Urinary bladder (tissue), 3 donors: ENCODE measurements at regions not wholly inside any gene's neighbourhood (a gene's known extent, or its start where the extent isn't known, plus 50 kb on each side); places are given as distances from the start of the nearest gene placed in this dataset.
"Not testable (repeated sequence)": the region's sequence is repeated elsewhere in the genome, so short reads cannot be mapped to it uniquely, and the experiment has no call there.

Experiments used
- DNase-seq: peaks from one replicate; pipeline ENCODE4 v3.0.0-alpha.2; 2015; ENCODE audit errors: extremely low spot score
- H3K27ac ChIP-seq: one replicate; pipeline ENCODE4 v1.5.1; 2013; ENCODE audit warnings: low read depth, mild to moderate bottlenecking, moderate library complexity
- H3K36me3 ChIP-seq: one replicate; pipeline ENCODE4 v1.6.1; 2013; ENCODE audit warnings: mild to moderate bottlenecking, moderate library complexity; ENCODE audit not compliant: insufficient read depth
- H3K4me1 ChIP-seq: one replicate; pipeline ENCODE4 v1.6.1; 2013; ENCODE audit warnings: mild to moderate bottlenecking, moderate library complexity; ENCODE audit not compliant: insufficient read depth
- H3K4me3 ChIP-seq: one replicate; pipeline ENCODE4 v1.5.1; 2013; ENCODE audit warnings: low read depth, low read length
- WGBS: extraction: QIAGEN DNeasy Blood & Tissue Kit; methylation state at CpG from one replicate; pipeline ENCODE4 v1.1.7; 2013; 5-methylcytosine and 5-hydroxymethylcytosine counted together
- donor health status: healthy with polysubstance abuse.
- donor health status: healthy.

DNA sequence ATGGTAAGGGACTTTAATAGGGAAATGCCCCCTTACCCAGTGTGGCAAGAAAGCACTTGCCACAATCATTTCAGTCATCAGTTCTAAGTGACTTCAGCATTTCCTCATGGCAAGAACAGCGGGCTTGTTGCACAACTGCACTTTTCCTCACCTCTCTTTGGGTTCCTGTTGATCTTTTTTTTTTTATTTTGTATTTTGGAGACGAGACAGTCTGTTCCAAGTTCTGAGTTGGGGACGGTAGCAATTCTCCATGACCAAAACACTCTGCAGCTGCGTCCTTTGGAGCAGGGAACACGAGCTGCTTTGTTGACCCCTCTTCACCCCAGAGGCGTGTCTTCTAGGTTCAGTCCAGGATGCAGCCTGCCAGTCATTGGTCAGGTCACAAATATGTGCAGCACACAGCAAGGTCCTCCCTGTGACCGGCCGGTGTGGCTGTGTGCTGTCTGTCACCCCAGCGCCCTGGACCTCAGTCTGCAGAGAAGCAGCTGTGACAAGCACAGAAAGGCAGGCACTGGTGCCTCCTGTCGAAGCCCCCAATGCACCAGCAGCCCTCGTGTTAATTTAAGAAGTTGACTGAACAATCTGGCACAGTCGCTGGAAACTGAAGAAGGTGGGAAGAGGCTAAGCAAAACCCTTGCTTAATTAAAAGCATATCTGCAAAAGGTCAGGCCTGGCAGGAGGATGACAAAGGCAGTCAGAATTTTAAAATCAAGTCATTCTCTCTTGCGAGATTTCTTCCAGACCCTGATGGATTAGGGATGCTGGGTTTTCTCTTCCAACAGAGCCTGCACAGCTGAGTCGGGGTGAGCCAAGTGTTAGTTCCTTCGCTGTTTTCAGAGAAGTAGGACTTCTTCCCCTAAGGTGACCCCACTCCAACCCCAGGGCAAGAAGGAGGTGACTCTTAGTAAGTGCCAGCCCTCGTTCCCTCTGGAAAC lies 96.7 kb upstream of the COPS8 start:
- H3K4me3 ChIP-seq = no peak overlapping the region
- DNase-seq = no peak
- WGBS = 57% methylated on average over 16 of the region's 16 CpGs
- H3K36me3 ChIP-seq = no peaks in the 10 kb centered on the region
- peak overlapping the region; percentile 35 for H3K27ac ChIP-seq
- no peaks in the 10 kb centered on the region for H3K4me1 ChIP-seq

GRCh38 chr2:236990552-236990951 lies 95.1 kb upstream of the COPS8 start:
- WGBS = 58% methylated on average over 2 of the region's 2 CpGs
- H3K4me1 ChIP-seq = no peaks in the 10 kb centered on the region
- no peak for DNase-seq
- no peak overlapping the region for H3K27ac ChIP-seq
- no peaks in the 10 kb centered on the region for H3K36me3 ChIP-seq
- H3K4me3 ChIP-seq = no peak overlapping the region

GRCh38 chr2:236991874-236992273 lies 93.8 kb upstream of the COPS8 start:
- Histone ChIP-seq H3K27ac (no peak overlapping the region), H3K4me3 (no peak overlapping the region), H3K4me1 (no peaks in the 10 kb centered on the region), H3K36me3 (no peaks in the 10 kb centered on the region)
- WGBS = 93% methylated on average over 1 of the region's 1 CpG
- no peak for DNase-seq

DNA sequence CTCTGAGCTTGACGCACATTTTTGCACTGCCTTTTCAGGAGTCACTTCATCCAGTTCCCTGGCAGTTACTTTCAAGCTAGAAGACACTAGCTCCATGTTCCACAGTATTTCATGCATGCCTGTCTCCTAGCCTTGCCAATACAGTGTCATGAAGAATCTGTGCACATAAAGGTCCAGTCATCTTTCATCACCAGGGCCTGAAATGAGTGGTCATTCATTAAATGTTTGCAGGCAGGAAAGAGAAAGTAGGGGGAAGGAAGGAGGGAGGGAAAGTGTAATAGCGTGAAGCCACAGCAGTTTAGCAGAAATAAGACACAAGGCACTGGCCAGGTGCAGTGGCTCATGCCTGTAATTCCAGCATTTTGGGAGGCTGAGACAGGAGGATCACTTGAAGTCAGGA lies 92.4 kb upstream of the COPS8 start:
- Histone ChIP-seq H3K36me3 (no peaks in the 10 kb centered on the region), H3K27ac (no peak overlapping the region), H3K4me3 (no peak overlapping the region), H3K4me1 (no peaks in the 10 kb centered on the region)
- DNase-seq = no peak
- WGBS = 95% methylated on average over 2 of the region's 2 CpGs

DNA sequence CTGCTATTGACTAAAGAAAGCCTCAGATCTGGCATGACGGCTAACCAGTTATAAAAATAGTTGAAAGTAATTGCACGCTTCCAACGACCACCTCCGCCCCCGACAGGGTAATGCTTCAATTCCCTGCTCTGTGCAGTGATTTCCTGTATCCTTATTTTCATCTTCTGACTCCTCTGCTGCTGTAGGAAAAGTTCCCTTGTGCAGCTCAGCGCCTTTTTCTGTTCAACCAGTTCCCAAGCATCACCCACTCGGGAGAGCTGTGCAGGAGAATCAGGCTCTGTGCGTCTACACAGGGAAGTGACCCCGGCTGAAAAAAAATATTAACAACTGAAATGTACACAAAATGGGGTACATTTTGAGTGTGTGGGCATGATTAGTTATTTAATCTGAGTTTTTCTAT lies 91.3 kb upstream of the COPS8 start:
- Histone ChIP-seq H3K4me1 (peaks cover 2% of the 10 kb centered on the region), H3K4me3 (no peak overlapping the region), H3K36me3 (no peaks in the 10 kb centered on the region), H3K27ac (no peak overlapping the region)
- DNase-seq = no peak
- WGBS = 71% methylated on average over 9 of the region's 9 CpGs

DNA sequence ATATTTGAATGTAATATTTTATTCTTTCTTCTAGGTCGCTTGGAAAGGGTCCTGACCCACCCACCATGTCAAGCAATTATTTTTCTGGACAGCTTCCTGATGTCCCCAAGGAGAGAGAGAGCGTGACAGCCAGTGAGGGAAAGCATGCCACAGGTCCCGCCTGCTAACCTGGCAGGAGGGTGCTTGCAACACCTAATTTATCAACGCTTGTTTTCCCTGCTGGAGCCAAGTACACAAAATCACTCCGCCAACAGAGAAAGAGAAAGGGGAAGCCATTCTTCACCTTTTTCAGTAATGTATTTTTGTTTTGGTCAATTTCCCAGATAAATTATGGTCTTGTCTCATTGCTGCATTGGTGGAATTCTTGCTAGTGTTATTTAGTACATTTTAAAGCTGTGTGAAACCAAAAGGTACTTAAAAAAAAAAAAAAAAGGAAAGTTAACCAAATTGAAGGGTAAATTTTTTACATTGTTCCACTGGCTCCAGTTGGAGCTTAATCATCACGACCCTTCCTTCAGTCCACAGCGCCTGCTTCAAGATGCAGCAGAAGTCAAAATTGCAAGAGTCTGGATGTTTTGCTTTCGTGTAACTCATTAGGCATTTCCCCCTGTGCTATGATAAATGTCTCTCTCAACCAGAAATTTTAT lies 88.5 kb upstream of the COPS8 start:
- H3K4me3 ChIP-seq = no peak overlapping the region
- no peaks in the 10 kb centered on the region for H3K36me3 ChIP-seq
- peaks cover 2% of the 10 kb centered on the region for H3K4me1 ChIP-seq
- 76% methylated on average over 8 of the region's 8 CpGs for WGBS
- DNase-seq = no peak
- H3K27ac ChIP-seq = no peak overlapping the region

- no peak for DNase-seq
- 31% methylated on average over 1 of the region's 1 CpG for WGBS
- Histone ChIP-seq H3K36me3 (no peaks in the 10 kb centered on the region), H3K4me3 (no peak overlapping the region), H3K4me1 (peaks cover 2% of the 10 kb centered on the region), H3K27ac (no peak overlapping the region)
These were observed 87.5 kb upstream of the COPS8 start for GRCh38 chr2:236998236-236998635.

DNA sequence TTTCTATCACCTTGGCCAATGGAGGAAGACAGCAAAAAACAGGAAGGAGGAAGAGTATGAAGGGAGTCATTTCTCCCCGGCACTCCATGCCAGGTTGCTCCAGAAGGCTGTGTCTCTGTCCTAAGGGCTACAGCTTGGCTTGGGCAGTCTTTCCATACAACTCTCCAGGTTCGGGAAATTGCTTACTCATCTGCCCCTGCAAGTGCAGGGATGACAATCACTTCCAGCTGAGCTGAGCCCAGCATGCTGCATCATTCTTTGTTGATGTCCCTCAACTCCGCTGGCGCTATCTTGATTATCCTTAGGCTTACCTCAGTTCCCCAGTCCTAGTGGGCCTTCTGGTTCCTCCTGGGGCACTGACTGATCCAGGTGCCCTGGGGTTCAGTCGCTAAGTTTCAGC lies 86.9 kb upstream of the COPS8 start:
- WGBS = 88% methylated on average over 5 of the region's 5 CpGs
- no peaks in the 10 kb centered on the region for H3K36me3 ChIP-seq
- no peak for DNase-seq
- no peak overlapping the region for H3K27ac ChIP-seq
- H3K4me1 ChIP-seq = peaks cover 2% of the 10 kb centered on the region
- H3K4me3 ChIP-seq = no peak overlapping the region

- peaks cover 2% of the 10 kb centered on the region for H3K4me1 ChIP-seq
- WGBS = 96% methylated on average over 3 of the region's 3 CpGs
- H3K4me3 ChIP-seq = no peak overlapping the region
- no peak for DNase-seq
- no peak overlapping the region for H3K27ac ChIP-seq
- no peaks in the 10 kb centered on the region for H3K36me3 ChIP-seq
These were observed 85.2 kb upstream of the COPS8 start for GRCh38 chr2:237000481-237000880.

- not testable (repeated sequence) for H3K4me3 ChIP-seq, H3K27ac ChIP-seq, DNase-seq, H3K36me3 ChIP-seq, H3K4me1 ChIP-seq
- WGBS = 70% methylated on average over 17 of the region's 17 CpGs
These were observed 80.3 kb upstream of the COPS8 start for GRCh38 chr2:237005341-237005740.

DNA sequence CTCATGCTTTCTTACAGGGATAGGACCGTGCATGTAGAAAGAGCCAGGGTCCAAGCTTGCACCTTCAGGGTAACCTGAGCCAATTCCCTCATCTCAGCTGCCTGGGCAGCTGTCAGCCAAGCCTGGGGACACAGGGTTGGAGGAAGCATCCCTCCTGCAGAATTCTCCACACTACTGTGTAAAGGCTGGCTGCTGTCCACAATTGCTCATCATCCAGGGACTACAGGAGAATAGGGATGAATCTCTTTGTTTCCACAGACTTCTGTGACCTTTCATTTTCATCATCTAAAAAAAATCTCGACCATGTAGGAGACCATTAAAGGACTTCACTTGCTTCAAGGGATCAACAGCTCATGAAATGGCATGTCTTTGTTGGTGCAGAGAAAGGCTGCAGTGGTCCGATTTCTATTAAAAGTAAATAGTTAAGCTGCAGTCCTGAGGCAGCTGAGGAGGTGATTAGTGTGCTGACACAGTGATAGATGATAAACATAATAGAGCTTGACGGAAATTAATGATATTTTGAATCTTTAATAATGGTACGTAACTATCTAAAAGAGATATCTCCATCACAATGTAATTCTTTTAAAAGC lies 74.4 kb upstream of the COPS8 start:
- 82% methylated on average over 5 of the region's 5 CpGs for WGBS
- Histone ChIP-seq H3K4me1 (no peaks in the 10 kb centered on the region), H3K27ac (no peak overlapping the region), H3K4me3 (no peak overlapping the region), H3K36me3 (no peaks in the 10 kb centered on the region)
- DNase-seq = no peak

DNA sequence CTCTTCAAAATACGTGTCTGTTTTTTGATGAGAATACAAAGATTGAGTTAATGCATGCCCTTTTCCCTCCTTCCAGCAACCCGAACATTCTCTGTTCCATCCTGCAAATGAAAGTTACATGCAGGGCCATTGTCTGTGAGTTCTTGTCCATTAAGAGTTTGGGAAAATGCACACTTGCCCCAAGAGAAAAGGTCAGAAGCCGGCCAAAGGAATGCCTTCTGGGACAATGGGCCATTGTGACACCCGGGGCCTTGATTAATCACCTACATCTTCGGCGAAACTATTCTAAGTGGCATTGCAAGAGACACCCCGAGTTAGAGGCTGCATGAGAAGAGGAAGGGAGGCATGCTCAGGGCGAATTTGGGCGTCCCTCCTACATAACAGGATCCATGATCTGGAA lies 73.7 kb upstream of the COPS8 start:
- no peaks in the 10 kb centered on the region for H3K36me3 ChIP-seq
- H3K4me3 ChIP-seq = no peak overlapping the region
- no peak overlapping the region for H3K27ac ChIP-seq
- no peaks in the 10 kb centered on the region for H3K4me1 ChIP-seq
- DNase-seq = no peak
- 81% methylated on average over 9 of the region's 9 CpGs for WGBS

DNA sequence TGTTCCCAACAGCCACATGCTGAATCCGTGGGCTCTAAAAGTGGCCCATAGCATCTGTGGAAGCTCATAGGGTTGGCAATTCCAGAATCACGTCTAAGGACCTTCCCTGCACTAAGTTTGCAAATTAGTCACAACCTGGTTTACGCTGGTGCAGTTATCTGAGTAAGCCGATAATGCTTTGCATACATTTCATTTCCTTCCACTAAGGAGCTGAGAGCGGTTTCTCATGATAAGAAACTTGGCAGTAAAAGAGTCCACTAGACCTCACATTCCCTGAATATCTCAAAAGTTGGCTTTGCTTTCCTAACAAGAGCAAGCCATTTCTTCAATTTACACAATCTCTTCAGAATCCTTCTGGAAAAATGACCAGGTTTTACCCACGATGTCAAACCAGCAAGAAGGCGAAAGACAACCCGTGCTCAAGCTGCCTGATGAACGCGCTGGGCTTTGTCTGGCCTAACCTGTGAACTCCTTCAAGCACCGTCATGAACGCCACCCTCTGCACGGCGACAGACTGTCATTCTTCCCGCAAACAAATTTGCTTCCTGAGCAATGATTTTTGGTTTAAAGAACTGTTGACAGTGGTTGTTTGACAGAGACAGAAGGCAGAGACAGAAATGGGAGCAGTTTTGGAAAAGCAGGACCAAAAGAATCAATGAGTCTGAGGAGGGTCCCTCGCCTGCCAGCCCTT lies 73.0 kb upstream of the COPS8 start:
- H3K36me3 ChIP-seq = no peaks in the 10 kb centered on the region
- H3K27ac ChIP-seq = no peak overlapping the region
- no peak overlapping the region for H3K4me3 ChIP-seq
- no peak for DNase-seq
- no peaks in the 10 kb centered on the region for H3K4me1 ChIP-seq
- WGBS = 36% methylated on average over 16 of the region's 16 CpGs
